H1 (cell line): ENCODE measurements at regions not wholly inside any gene's neighbourhood (a gene's known extent, or its start where the extent isn't known, plus 50 kb on each side); places are given as distances from the start of the nearest gene placed in this dataset.

Experiments used
- CTCF ChIA-PET: fragments of 300-600 bp; sonication (Branson Sonifier 250); formaldehyde crosslinking; loops from one replicate; lab custom pipeline; 2021; ENCODE audit not compliant: partially characterized antibody; lab: Charles Lee
- POLR2A ChIA-PET: fragments of 300-600 bp; sonication (Branson Sonifier 250); formaldehyde crosslinking; loops from one replicate; lab custom pipeline; 2021; ENCODE audit warnings: inconsistent platforms; ENCODE audit not compliant: partially characterized antibody; lab: Charles Lee
- DNase-seq, 2 experiments: peaks; one replicate each; pipeline versions ENCODE4 v3.0.0 to v3.0.0-alpha.2; 2010 to 2022; ENCODE audit warnings: low spot score in 2 of 2, low read depth in 1 of 2, mixed read lengths in 1 of 2
- FAIRE-seq: peaks from 2 replicates; lab custom pipeline; 2011; peaks lifted over from hg19 to GRCh38; lab: Jason Lieb, UNC
- H2AFZ ChIP-seq: 2 replicates; pipeline ENCODE4 v1.8.1; 2012; ENCODE audit warnings: low read length, inconsistent platforms
- H2AK5ac ChIP-seq: 2 replicates; pipeline ENCODE4 v1.6.1; 2013; ENCODE audit warnings: low read depth, low read length
- H2BK120ac ChIP-seq: replicated peaks from 2 replicates; pipeline ENCODE3; 2013; ENCODE audit warnings: low read depth, low read length, inconsistent platforms
- H2BK12ac ChIP-seq: 2 replicates; pipeline ENCODE4 v1.6.1; 2013; ENCODE audit warnings: low read depth, low read length
- H2BK15ac ChIP-seq: 2 replicates; pipeline ENCODE4 v1.6.1; 2013; ENCODE audit warnings: low read length
- H2BK20ac ChIP-seq: 2 replicates; pipeline ENCODE4 v1.6.1; 2013; ENCODE audit warnings: low read length
- H2BK5ac ChIP-seq: 2 replicates; pipeline ENCODE4 v1.6.1; 2013; ENCODE audit warnings: low read depth, low read length
- H3K14ac ChIP-seq: 2 replicates; pipeline ENCODE4 v1.6.1; 2013; ENCODE audit warnings: inconsistent platforms; ENCODE audit not compliant: insufficient read length
- H3K18ac ChIP-seq: 2 replicates; pipeline ENCODE4 v1.6.1; 2013; ENCODE audit warnings: low read length; ENCODE audit errors: extremely low read depth
- H3K23ac ChIP-seq: 2 replicates; pipeline ENCODE4 v1.6.1; 2013; ENCODE audit warnings: inconsistent platforms; ENCODE audit not compliant: insufficient read length
- H3K23me2 ChIP-seq: 2 replicates; pipeline ENCODE4 v1.6.1; 2013; ENCODE audit warnings: low read depth, low read length
- H3K27ac ChIP-seq: 2 replicates; pipeline ENCODE4 v1.6.1; 2011; ENCODE audit warnings: low read depth, low read length, inconsistent platforms
- H3K27me3 ChIP-seq, 4 experiments: replicated peaks in 1 of 4; 1 replicate in 1 of 4; 2 replicates in 3 of 4; pipeline versions ENCODE4 v1.6.1 to v1.8.1; 2011 to 2013; ENCODE audit warnings: low read length in 3 of 4, mild to moderate bottlenecking in 3 of 4, inconsistent platforms in 2 of 4, mixed read lengths in 2 of 4, moderate library complexity in 1 of 4; ENCODE audit not compliant: control insufficient read depth in 3 of 4, insufficient read depth in 3 of 4; ENCODE audit errors: extremely low read depth in 1 of 4
- H3K36me3 ChIP-seq, 4 experiments: 2 replicates each; pipeline versions ENCODE4 v1.6.1 to v1.8.1; 2011 to 2013; ENCODE audit warnings: mild to moderate bottlenecking in 4 of 4, low read length in 3 of 4, moderate library complexity in 2 of 4, control low read depth in 1 of 4, inconsistent platforms in 1 of 4; ENCODE audit not compliant: insufficient read depth in 4 of 4, control insufficient read depth in 2 of 4
- H3K4ac ChIP-seq: replicated peaks from 2 replicates; pipeline ENCODE3; 2013; ENCODE audit warnings: low read length, low read depth, mixed read lengths, inconsistent platforms; ENCODE audit not compliant: insufficient read length
- H3K4me1 ChIP-seq, 4 experiments: replicated peaks in 1 of 4; 1 replicate in 1 of 4; 2 replicates in 3 of 4; pipeline versions ENCODE4 v1.6.1 to v1.8.1; 2011 to 2013; ENCODE audit warnings: low read length in 3 of 4, inconsistent platforms in 2 of 4, mixed read lengths in 1 of 4; ENCODE audit not compliant: insufficient read depth in 4 of 4, control insufficient read depth in 3 of 4
- H3K4me2 ChIP-seq, 2 experiments: 2 replicates each; pipeline versions ENCODE4 v1.6.1 to v1.8.1; 2011 to 2013; ENCODE audit warnings: low read depth in 2 of 2, low read length in 2 of 2, control low read depth in 1 of 2, inconsistent platforms in 1 of 2, mild to moderate bottlenecking in 1 of 2; ENCODE audit not compliant: insufficient read depth in 1 of 2
- H3K4me3 ChIP-seq, 4 experiments: fragments of 200-600, 300-600 bp in 1 of 4; sonication (generic), shearing (Covaris generic), sonication (Bioruptor Twin) in 1 of 4; 2 replicates each; pipeline versions ENCODE4 v1.5.1 to v1.8.1; 2011 to 2016; ENCODE audit warnings: low read length in 4 of 4, low read depth in 3 of 4, control low read depth in 2 of 4, inconsistent platforms in 2 of 4, mild to moderate bottlenecking in 2 of 4, mixed read lengths in 1 of 4, moderate library complexity in 1 of 4; ENCODE audit not compliant: insufficient read depth in 2 of 4; ENCODE audit errors: extremely low read depth in 1 of 4
- H3K56ac ChIP-seq: replicated peaks from 2 replicates; pipeline ENCODE3; 2013; ENCODE audit warnings: low read depth, mild to moderate bottlenecking, mixed read lengths, low read length, inconsistent platforms; ENCODE audit not compliant: insufficient read length
- H3K79me1 ChIP-seq: 2 replicates; pipeline ENCODE4 v1.6.1; 2013; ENCODE audit warnings: low read depth, low read length, control low read depth
- H3K79me2 ChIP-seq, 2 experiments: 2 replicates each; pipeline versions ENCODE4 v1.6.1 to v1.8.1; 2012 to 2013; ENCODE audit warnings: low read length in 2 of 2, mild to moderate bottlenecking in 2 of 2, inconsistent platforms in 1 of 2; ENCODE audit not compliant: insufficient read depth in 2 of 2, control insufficient read depth in 1 of 2
- H3K9ac ChIP-seq, 4 experiments: replicated peaks in 1 of 4; 1 replicate in 1 of 4; 2 replicates in 3 of 4; pipeline versions ENCODE4 v1.6.1 to v1.8.1; 2011 to 2013; ENCODE audit warnings: low read depth in 3 of 4, low read length in 3 of 4, control low read depth in 2 of 4, mild to moderate bottlenecking in 2 of 4, moderate library complexity in 2 of 4, inconsistent platforms in 1 of 4; ENCODE audit errors: extremely low read depth in 1 of 4
- H3K9me3 ChIP-seq, 2 experiments: 2 replicates each; pipeline versions ENCODE4 v1.6.1 to v1.8.1; 2012 to 2013; ENCODE audit warnings: mild to moderate bottlenecking in 2 of 2, moderate library complexity in 2 of 2, control low read depth in 1 of 2, inconsistent platforms in 1 of 2, low read depth in 1 of 2, low read length in 1 of 2, mixed read lengths in 1 of 2; ENCODE audit not compliant: insufficient read depth in 2 of 2
- H4K20me1 ChIP-seq, 2 experiments: replicated peaks in 1 of 2; 2 replicates each; pipeline versions ENCODE3 to v1.8.1; 2011 to 2013; ENCODE audit warnings: inconsistent platforms in 2 of 2, low read length in 2 of 2, mild to moderate bottlenecking in 1 of 2; ENCODE audit not compliant: insufficient read depth in 2 of 2, control insufficient read depth in 1 of 2
- H4K5ac ChIP-seq: 2 replicates; pipeline ENCODE4 v1.6.1; 2013; ENCODE audit warnings: low read length, low read depth, mixed read lengths, inconsistent platforms; ENCODE audit not compliant: insufficient read length
- H4K8ac ChIP-seq: 2 replicates; pipeline ENCODE4 v1.8.0; 2013; ENCODE audit warnings: mild to moderate bottlenecking, moderate library complexity, low read length, inconsistent platforms; ENCODE audit not compliant: insufficient read depth; ENCODE audit errors: extremely low read depth
- H4K91ac ChIP-seq: replicated peaks from 2 replicates; pipeline ENCODE3; 2013; ENCODE audit warnings: low read length, mixed read lengths, inconsistent platforms; ENCODE audit not compliant: insufficient read length
- ASH2L ChIP-seq: fragments of 200-600, 300-600 bp; sonication (generic); IDR thresholded peaks from one replicate; pipeline ENCODE4 v1.7.1; 2017; ENCODE audit warnings: low read length
- POLR2AphosphoS5 ChIP-seq: IDR thresholded peaks from 2 replicates; pipeline ENCODE4 v1.6.1; 2011; ENCODE audit warnings: low read depth, low read length
- TAF1 ChIP-seq: IDR thresholded peaks from 2 replicates; pipeline ENCODE4 v1.6.1; 2011; ENCODE audit warnings: mild to moderate bottlenecking, low read depth, low read length
- YY1 ChIP-seq: IDR thresholded peaks from 2 replicates; pipeline ENCODE4 v1.6.1; 2011; ENCODE audit warnings: low read depth, mild to moderate bottlenecking, low read length
- WGBS, 2 experiments: shearing (Covaris generic) in 1 of 2; methylation state at CpG; one replicate each; pipeline versions ENCODE4 v1.1.6 to v1.1.7; 2013 to 2015; ENCODE audit warnings: low lambda C conversion rate in 2 of 2, mixed read lengths in 2 of 2, inconsistent platforms in 1 of 2, low coverage in 1 of 2, missing lambda C conversion rate in 1 of 2; ENCODE audit not compliant: insufficient replicate concordance in 2 of 2, insufficient coverage in 1 of 2, insufficient read length in 1 of 2; ENCODE audit errors: extremely low coverage in 1 of 2, missing lambda C conversion rate in 1 of 2; 5-methylcytosine and 5-hydroxymethylcytosine counted together

DNA sequence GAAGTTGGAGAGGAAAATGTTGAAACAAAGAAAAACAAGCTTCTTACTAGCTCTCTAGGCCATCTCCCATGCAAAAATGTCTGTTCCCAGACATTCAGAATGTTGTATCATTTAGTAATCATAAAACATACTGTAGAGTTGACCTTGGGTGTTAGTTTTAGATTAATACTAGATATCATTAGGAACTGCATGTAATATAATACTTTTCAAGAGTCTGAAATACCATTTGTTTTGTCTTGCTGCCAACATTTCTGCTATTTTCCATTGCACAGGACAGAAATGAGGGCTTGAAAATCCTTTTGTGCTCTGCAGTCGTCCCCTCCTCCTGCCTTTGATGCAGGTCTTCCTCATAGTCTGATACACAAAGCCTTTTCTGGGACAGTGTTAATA, 89.5 kb upstream of the RBMS1 start:
- H4K8ac ChIP-seq: no peak overlapping the region
- H3K79me2 ChIP-seq: no peaks in the 10 kb centered on the region
- no peak overlapping the region for H2BK120ac ChIP-seq
- no peak overlapping the region for H2AK5ac ChIP-seq
- DNase-seq: no peak
- H4K5ac ChIP-seq: no peak overlapping the region
- H3K4me1 ChIP-seq: peaks cover 0 to 12% (median 3%) of the 10 kb centered on the region in 4 experiments; a peak in 5 of 7 replicates
- ChIA-PET CTCF (interaction anchor here (0.6 to 3.3 kb wide), 10 partner anchors 209 to 481 kb away, joined by 3 to 14 read pairs (median 4); no protein-coding TSS in a partner anchor), POLR2A (interaction anchor here (0.6 to 0.7 kb wide), 2 partner anchors 33 to 266 kb away, joined by 3 to 4 read pairs; no protein-coding TSS in a partner anchor)
- no peaks in the 10 kb centered on the region for H4K20me1 ChIP-seq
- H3K4me3 ChIP-seq: no peak overlapping the region
- FAIRE-seq: no peak
- H3K18ac ChIP-seq: no peak overlapping the region
- H2BK5ac ChIP-seq: no peak overlapping the region
- H2BK15ac ChIP-seq: no peak overlapping the region
- no peaks in the 10 kb centered on the region for H3K23me2 ChIP-seq
- H3K27me3 ChIP-seq: no peaks in the 10 kb centered on the region
- no peak overlapping the region for H3K4me2 ChIP-seq
- no peak overlapping the region for H3K9ac ChIP-seq
- no peak for TF ChIP-seq YY1
- no peak for TF ChIP-seq POLR2AphosphoS5
- TF ChIP-seq TAF1: no peak
- no peak for TF ChIP-seq ASH2L
- no peak overlapping the region for H4K91ac ChIP-seq
- H2BK20ac ChIP-seq: no peak overlapping the region
- H2AFZ ChIP-seq: peak overlapping the region; percentile 48; the same call in 1 of the 2 replicates
- 63% methylated on average over 1 of the region's 1 CpG; no CpG with 5 or more reads in 1 of the 2 experiments for WGBS, 2 experiments
- no peak overlapping the region for H3K14ac ChIP-seq
- H3K36me3 ChIP-seq: no peaks in the 10 kb centered on the region
- H3K79me1 ChIP-seq: no peaks in the 10 kb centered on the region
- H3K27ac ChIP-seq: no peak overlapping the region
- H3K9me3 ChIP-seq: no peaks in the 10 kb centered on the region
- H3K56ac ChIP-seq: no peak overlapping the region
- H3K4ac ChIP-seq: no peak overlapping the region
- no peak overlapping the region for H2BK12ac ChIP-seq
- H3K23ac ChIP-seq: no peak overlapping the region
